ENCODE measurements at regions not wholly inside any gene's neighbourhood (a gene's known extent, or its start where the extent isn't known, plus 50 kb on each side); places are given as distances from the start of the nearest gene placed in this dataset.

- no peak for TF ChIP-seq CTCF (IDR thresholded peaks at IDR 0.05 in 4 of 5, conservative IDR thresholded peaks at IDR 0.05 in 1 of 5)
- TF ChIP-seq POLR2A (IDR thresholded peaks at IDR 0.05) = no peak
These were observed 600.5 kb downstream of the RERGL start for GRCh38 chr12:17489452-17489851.
